ENCODE measurements at regions not wholly inside any gene's neighbourhood (a gene's known extent, or its start where the extent isn't known, plus 50 kb on each side); places are given as distances from the start of the nearest gene placed in this dataset.

DNA sequence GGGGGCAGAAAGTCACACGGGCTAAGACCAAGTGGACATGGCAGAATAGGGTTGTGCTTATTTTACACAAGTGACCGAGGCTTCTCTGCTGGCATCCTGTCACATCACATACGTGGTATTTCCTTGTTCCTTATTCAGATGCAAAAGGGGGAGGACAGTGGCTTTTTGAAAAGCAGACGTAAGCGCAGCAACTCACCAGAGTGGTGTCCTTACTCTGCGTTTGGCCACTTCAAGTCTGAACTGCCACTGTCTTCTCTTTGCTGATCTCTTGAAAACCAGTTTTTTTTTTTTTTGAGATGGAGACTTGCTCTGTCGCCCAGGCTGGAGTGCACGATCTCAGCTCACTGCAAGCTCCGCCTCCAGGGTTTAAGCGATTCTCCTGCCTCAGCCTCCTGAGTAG lies 113.2 kb downstream of the SOX2 start:
- DNase-seq (ENCODE audit: low read depth in 1 of 2, low spot score in 1 of 2) = no peak
- TF ChIP-seq, protein P1, sequence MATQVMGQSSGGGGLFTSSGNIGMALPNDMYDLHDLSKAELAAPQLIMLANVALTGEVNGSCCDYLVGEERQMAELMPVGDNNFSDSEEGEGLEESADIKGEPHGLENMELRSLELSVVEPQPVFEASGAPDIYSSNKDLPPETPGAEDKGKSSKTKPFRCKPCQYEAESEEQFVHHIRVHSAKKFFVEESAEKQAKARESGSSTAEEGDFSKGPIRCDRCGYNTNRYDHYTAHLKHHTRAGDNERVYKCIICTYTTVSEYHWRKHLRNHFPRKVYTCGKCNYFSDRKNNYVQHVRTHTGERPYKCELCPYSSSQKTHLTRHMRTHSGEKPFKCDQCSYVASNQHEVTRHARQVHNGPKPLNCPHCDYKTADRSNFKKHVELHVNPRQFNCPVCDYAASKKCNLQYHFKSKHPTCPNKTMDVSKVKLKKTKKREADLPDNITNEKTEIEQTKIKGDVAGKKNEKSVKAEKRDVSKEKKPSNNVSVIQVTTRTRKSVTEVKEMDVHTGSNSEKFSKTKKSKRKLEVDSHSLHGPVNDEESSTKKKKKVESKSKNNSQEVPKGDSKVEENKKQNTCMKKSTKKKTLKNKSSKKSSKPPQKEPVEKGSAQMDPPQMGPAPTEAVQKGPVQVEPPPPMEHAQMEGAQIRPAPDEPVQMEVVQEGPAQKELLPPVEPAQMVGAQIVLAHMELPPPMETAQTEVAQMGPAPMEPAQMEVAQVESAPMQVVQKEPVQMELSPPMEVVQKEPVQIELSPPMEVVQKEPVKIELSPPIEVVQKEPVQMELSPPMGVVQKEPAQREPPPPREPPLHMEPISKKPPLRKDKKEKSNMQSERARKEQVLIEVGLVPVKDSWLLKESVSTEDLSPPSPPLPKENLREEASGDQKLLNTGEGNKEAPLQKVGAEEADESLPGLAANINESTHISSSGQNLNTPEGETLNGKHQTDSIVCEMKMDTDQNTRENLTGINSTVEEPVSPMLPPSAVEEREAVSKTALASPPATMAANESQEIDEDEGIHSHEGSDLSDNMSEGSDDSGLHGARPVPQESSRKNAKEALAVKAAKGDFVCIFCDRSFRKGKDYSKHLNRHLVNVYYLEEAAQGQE (IDR thresholded peaks at IDR 0.05; ENCODE audit: insufficient replicate concordance, low read depth) = no peak
- no peak for TF ChIP-seq SPI1 (IDR thresholded peaks at IDR 0.05; ENCODE audit: borderline replicate concordance, low read depth)
- TF ChIP-seq POLR2AphosphoS5 (IDR thresholded peaks at IDR 0.05; ENCODE audit: low read depth) = no peak

DNA sequence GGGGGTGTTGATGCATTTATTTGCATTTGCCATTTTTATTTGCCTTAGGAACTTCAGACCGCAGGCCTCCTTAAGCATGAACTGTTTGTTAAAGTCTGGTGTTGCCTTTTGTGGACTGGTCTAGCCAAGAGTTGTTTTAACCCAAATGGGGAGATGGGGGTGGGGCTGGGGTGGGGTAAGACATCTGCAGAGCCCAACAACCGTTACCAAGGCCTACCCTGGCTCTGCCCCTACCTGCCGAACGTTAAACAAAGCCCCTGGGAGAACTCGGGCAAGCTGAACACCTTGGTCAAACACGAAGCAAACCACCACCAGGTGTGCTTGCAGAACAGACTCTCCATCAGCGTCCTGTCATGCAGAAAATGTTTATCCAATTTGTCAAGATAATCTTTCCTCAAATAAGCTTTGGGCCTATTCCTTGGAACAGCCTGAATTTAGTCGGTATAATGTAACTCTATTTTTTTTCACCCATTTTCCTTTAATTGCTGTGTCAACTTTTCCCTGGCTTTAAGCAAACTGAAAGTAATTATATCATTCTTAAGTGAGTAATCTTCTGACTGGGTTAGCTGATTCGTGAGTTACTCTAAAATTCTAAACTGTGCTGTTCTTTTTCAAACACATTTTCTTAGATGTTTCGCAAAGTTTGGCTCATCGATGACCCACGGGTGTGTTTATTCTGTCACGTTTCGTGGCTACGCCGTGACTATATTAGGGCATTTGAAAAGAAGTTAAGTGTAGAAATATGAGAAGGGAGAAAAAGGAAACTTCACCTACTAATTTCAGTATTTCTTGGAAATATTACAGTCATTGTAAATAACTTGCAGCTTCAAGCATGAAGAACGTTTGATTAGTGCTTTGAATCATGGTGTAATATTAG lies 127.6 kb downstream of the SOX2 start:
- DNase-seq (ENCODE audit: low read depth in 1 of 2, low spot score in 1 of 2) = no peak
- H3K4me3 ChIP-seq (replicated peaks; ENCODE audit: insufficient read depth, low read length) = no peak overlapping the region
- H3K27me3 ChIP-seq (ENCODE audit: insufficient read depth, poor library complexity, severe bottlenecking) = no peaks in the 10 kb centered on the region
- TF ChIP-seq POLR2AphosphoS5 (IDR thresholded peaks at IDR 0.05; ENCODE audit: low read depth) = no peak
- TF ChIP-seq, protein P2, sequence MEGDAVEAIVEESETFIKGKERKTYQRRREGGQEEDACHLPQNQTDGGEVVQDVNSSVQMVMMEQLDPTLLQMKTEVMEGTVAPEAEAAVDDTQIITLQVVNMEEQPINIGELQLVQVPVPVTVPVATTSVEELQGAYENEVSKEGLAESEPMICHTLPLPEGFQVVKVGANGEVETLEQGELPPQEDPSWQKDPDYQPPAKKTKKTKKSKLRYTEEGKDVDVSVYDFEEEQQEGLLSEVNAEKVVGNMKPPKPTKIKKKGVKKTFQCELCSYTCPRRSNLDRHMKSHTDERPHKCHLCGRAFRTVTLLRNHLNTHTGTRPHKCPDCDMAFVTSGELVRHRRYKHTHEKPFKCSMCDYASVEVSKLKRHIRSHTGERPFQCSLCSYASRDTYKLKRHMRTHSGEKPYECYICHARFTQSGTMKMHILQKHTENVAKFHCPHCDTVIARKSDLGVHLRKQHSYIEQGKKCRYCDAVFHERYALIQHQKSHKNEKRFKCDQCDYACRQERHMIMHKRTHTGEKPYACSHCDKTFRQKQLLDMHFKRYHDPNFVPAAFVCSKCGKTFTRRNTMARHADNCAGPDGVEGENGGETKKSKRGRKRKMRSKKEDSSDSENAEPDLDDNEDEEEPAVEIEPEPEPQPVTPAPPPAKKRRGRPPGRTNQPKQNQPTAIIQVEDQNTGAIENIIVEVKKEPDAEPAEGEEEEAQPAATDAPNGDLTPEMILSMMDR (IDR thresholded peaks at IDR 0.05; ENCODE audit: insufficient read depth, low read length) = no peak
- TF ChIP-seq, protein P1 (IDR thresholded peaks at IDR 0.05; ENCODE audit: insufficient replicate concordance, low read depth) = no peak
- TF ChIP-seq SPI1 (IDR thresholded peaks at IDR 0.05; ENCODE audit: borderline replicate concordance, low read depth) = no peak
- TF ChIP-seq GABPA (IDR thresholded peaks at IDR 0.05; ENCODE audit: low read depth) = no peak
- no peak overlapping the region for H3K27ac ChIP-seq (replicated peaks)

More for the DNA sequence above, 113.2 kb downstream of the SOX2 start:
- Histone ChIP-seq H3K27ac (replicated peaks) (no peak overlapping the region), H3K27me3 (ENCODE audit: insufficient read depth, poor library complexity, severe bottlenecking) (no peaks in the 10 kb centered on the region), H3K4me3 (replicated peaks; ENCODE audit: insufficient read depth, low read length) (no peak overlapping the region)

DNA sequence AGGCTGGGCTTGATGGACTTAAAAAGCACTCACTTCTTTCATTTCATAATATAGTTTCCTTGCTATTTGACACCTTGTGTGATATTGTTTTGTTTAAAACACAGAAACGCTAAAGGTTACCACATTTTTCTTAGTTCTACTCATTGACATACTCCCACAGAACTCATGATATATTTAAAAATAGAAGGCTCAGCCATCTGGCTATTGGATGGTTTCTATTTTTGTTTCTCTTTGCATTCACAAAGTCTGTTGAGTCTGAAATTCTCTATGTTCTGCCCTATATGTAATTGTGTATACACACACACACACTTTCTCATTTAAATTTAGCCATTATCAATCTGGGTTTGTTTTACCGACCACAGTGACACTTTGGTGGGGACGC lies 128.2 kb downstream of the SOX2 start:
- H3K4me3 ChIP-seq (replicated peaks; ENCODE audit: insufficient read depth, low read length) = no peak overlapping the region
- DNase-seq (ENCODE audit: low read depth in 1 of 2, low spot score in 1 of 2) = no peak
- TF ChIP-seq POLR2AphosphoS5 (IDR thresholded peaks at IDR 0.05; ENCODE audit: low read depth) (no peak), SPI1 (IDR thresholded peaks at IDR 0.05; ENCODE audit: borderline replicate concordance, low read depth) (no peak), GABPA (IDR thresholded peaks at IDR 0.05; ENCODE audit: low read depth) (no peak)
- TF ChIP-seq, protein P1 (IDR thresholded peaks at IDR 0.05; ENCODE audit: insufficient replicate concordance, low read depth) = no peak
- TF ChIP-seq, protein P2 (IDR thresholded peaks at IDR 0.05; ENCODE audit: insufficient read depth, low read length) = no peak

More for the DNA sequence above, 128.2 kb downstream of the SOX2 start:
- Histone ChIP-seq H3K27ac (replicated peaks) (no peak overlapping the region), H3K27me3 (ENCODE audit: insufficient read depth, poor library complexity, severe bottlenecking) (no peaks in the 10 kb centered on the region)

Measured in HL-60 (cell line).